RWPE1 (cell line): ENCODE measurements at regions not wholly inside any gene's neighbourhood (a gene's known extent, or its start where the extent isn't known, plus 50 kb on each side); places are given as distances from the start of the nearest gene placed in this dataset.

Experiments used
- CTCF ChIA-PET: fragments of 350-600 bp; sonication (Branson Sonifier 250); formaldehyde crosslinking; extraction: SDS; loops from one replicate; lab custom pipeline; 2021; lab: Yijun Ruan, JAX
- POLR2A ChIA-PET: fragments of 400-600 bp; formaldehyde crosslinking; extraction: SDS; loops from one replicate; lab custom pipeline; 2020; ENCODE audit warnings: antibody characterized with exemption; ENCODE audit not compliant: low non-redundant PET; lab: Yijun Ruan, JAX
- DNase-seq: peaks from one replicate; pipeline ENCODE4 v3.0.0; 2012; ENCODE audit warnings: low spot score
- H3K27ac ChIP-seq: fragments of 450-650 bp; 2 replicates; pipeline ENCODE4 v1.5.1; 2017
- TF ChIP-seq, protein P1 (sequence below): fragments of 450-650 bp; conservative IDR thresholded peaks from 2 replicates; pipeline ENCODE4 v1.5.1; 2017; ENCODE audit warnings: low read depth, mild to moderate bottlenecking

DNA sequence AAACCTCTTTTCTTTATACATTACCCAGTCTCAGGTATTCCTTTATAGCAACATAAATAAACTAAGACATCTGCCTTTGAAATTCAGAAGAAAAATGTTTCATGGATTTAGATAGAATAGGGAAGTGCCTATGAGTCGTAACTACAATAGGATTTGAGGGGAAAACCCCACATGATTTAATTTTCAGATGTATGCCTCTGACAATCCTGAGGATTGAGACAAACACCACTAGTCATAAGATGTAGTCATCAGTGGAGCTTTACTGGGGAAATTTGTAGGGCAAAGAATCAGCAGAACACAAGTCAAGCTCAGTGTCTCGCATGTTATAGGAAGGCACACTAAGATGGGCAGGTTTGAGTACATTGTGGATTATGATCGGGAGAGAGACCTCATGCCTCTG, 566.4 kb downstream of the BMP2 start:
- ChIA-PET CTCF (no interaction called here), POLR2A (no interaction called here)
- DNase-seq: peak; percentile 25
- TF ChIP-seq, protein P1, sequence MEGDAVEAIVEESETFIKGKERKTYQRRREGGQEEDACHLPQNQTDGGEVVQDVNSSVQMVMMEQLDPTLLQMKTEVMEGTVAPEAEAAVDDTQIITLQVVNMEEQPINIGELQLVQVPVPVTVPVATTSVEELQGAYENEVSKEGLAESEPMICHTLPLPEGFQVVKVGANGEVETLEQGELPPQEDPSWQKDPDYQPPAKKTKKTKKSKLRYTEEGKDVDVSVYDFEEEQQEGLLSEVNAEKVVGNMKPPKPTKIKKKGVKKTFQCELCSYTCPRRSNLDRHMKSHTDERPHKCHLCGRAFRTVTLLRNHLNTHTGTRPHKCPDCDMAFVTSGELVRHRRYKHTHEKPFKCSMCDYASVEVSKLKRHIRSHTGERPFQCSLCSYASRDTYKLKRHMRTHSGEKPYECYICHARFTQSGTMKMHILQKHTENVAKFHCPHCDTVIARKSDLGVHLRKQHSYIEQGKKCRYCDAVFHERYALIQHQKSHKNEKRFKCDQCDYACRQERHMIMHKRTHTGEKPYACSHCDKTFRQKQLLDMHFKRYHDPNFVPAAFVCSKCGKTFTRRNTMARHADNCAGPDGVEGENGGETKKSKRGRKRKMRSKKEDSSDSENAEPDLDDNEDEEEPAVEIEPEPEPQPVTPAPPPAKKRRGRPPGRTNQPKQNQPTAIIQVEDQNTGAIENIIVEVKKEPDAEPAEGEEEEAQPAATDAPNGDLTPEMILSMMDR: no peak
- H3K27ac ChIP-seq: no peak overlapping the region

DNA sequence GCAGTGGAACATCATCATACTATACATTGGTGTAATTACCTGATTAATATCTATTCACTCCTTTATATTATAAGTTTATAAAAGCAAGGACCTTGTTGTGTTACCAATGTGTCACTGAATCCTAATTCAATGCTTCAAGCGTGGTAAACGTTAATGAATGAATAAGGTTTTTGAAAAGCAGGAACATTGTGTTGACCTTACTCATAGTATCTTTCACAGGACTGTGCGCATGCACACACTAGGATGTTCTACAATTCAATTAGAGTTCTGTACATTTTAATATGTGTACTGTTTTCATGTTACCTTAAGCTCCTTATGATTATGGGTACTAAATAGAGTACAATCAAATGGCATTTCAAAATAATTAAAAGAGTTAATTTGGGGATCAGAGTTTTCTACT, 578.5 kb downstream of the BMP2 start:
- TF ChIP-seq, protein P1: no peak
- no peak for DNase-seq
- H3K27ac ChIP-seq: no peak overlapping the region
- ChIA-PET POLR2A (no interaction called here), CTCF (interaction anchor here (1.1 kb wide), 1 partner anchor 60 kb away, joined by 3 read pairs; no protein-coding TSS in a partner anchor)

DNA sequence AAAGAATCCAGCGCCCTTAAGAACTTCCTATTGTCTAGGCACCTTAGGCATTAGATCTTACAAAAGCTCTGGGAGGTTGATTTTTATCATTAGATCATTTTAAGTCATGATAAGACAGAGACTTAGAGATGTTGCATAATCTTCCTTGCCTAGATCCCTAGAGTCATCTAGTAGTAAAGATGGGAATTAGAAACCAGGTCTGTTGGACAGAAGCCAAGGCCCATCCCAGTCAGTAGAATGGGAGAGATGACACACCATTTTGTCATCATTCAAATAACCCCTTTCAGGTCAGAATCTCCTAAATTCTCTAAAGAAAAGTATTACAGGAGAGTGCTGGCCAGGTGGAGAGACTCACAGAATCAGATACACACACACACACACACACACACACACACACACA, 579.1 kb downstream of the BMP2 start:
- CTCF ChIA-PET: interaction anchor here (1.1 kb wide), 1 partner anchor 60 kb away, joined by 3 read pairs; no protein-coding TSS in a partner anchor
- TF ChIP-seq, protein P1: no peak
- H3K27ac ChIP-seq: no peak overlapping the region
- DNase-seq: peak; percentile 87
- POLR2A ChIA-PET: no interaction called here

DNA sequence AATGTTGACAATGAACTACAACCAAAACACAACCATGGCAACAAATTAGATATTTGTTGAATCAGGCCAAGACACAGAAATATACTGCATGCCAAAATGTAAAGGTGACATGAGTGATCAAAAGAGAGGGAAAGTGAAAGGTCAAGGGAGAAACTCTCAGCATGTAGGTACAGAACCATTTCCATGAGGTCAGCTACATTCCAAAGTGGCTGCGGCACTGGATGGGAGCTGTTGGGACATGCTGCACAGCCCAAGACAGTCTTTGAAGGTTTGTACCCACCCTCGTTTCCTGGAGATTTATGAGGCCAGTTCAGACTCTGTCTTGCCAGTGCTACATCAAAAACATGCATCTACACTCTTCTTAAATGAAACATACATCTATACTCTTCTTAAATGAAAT, 579.9 kb downstream of the BMP2 start:
- H3K27ac ChIP-seq: peak overlapping the region; percentile 59; the same call in 1 of the 2 replicates
- ChIA-PET POLR2A (no interaction called here), CTCF (no interaction called here)
- DNase-seq: peak; percentile 86
- TF ChIP-seq, protein P1: no peak

DNA sequence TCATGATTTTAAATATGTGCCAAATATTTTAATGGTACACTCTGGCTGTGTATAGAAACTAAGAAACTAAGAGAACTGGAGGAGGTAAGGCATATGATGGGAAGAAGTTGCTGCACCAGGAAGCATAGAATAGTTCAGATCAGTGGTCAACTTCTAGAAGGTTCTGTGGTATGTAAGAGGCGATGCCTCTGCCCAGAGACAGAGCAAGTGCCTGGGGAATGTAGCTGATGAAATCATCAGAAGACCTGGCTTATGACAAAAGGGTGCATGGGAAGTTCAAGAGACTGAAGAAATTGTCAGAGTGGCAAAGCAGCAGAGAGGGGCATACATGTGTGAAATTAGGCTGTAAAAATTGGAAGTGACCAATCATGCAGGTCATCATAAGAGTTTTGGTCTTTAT, 580.8 kb downstream of the BMP2 start:
- no peak for DNase-seq
- ChIA-PET CTCF (no interaction called here), POLR2A (no interaction called here)
- no peak overlapping the region for H3K27ac ChIP-seq
- TF ChIP-seq, protein P1: no peak

DNA sequence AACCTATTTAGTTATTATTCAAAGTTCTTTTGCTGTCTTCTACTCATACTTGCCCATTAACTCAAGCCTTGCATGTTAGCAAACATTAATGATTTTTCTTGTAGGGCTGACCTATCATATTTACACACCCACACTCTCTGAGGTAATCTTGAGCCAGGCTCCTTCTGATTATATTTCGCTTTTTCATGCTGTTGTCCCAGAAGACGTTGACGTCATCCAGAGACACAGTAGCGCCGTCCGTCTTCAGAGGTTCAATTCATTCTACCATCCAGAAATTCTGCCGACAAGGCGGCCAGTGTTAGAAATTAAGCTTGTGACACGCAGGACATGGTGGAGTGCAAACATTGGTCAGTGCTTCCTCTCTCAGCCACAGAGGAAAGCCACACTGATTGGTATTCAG, 584.7 kb downstream of the BMP2 start:
- H3K27ac ChIP-seq: no peak overlapping the region
- DNase-seq: no peak
- TF ChIP-seq, protein P1: no peak
- POLR2A ChIA-PET: no interaction called here
- CTCF ChIA-PET: no interaction called here

DNA sequence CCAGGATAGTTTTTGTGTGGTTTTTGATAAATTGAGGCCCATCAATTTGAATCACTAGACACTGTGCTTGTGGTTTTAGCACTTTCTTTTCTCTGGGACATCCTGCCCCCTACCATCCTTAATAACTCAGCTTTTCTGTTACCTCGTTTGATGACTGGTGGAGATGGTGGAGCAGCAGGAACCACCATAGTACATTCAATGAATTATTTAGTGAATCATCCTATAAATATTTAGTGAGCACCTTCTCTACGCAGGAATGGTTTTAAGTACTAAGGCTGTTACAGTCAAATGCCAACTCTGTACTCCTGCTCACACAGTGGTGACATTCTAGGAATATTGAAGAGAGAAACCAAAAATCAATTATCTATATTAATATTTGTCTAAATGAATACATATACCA, 585.2 kb downstream of the HAO1 start:
- TF ChIP-seq, protein P1: no peak
- POLR2A ChIA-PET: no interaction called here
- CTCF ChIA-PET: interaction anchor here (0.6 kb wide), 1 partner anchor 589 kb away, joined by 3 read pairs; no protein-coding TSS in a partner anchor

More for the DNA sequence above, 585.2 kb downstream of the HAO1 start:
- no peak for DNase-seq
- H3K27ac ChIP-seq: no peak overlapping the region
